CD4-positive, alpha-beta T cell (primary cell): ENCODE measurements at regions not wholly inside any gene's neighbourhood (a gene's known extent, or its start where the extent isn't known, plus 50 kb on each side); places are given as distances from the start of the nearest gene placed in this dataset.

ENCODE experiments used
- ATAC-seq: fragments of 200-7000 bp; cut with Tn5 transposase; one replicate; pipeline ENCODE4 v1.10.0; 2022; ENCODE audit warnings: mild to moderate bottlenecking; ENCODE audit not compliant: poor library complexity
- CTCF ChIA-PET: fragments of 350-600 bp; sonication (Branson Sonifier 250); formaldehyde crosslinking; loops from one replicate; lab custom pipeline; 2021; ENCODE audit warnings: antibody characterized with exemption, inconsistent platforms; lab: Charles Lee
- POLR2A ChIA-PET: fragments of 350-600 bp; sonication (Branson Sonifier 250); formaldehyde crosslinking; loops from one replicate; lab custom pipeline; 2021; ENCODE audit warnings: antibody characterized with exemption, inconsistent platforms; lab: Charles Lee
- DNase-seq, 14 experiments: peaks; one replicate each; pipeline ENCODE4 v3.0.0-alpha.2; 2013 to 2020; ENCODE audit warnings: mixed read lengths in 2 of 14
- H3K27ac ChIP-seq, 2 donors: one replicate each; pipeline versions ENCODE4 v1.5.1 to v1.7.0; 2013; ENCODE audit warnings: low read length in 2 of 2, low read depth in 1 of 2, mild to moderate bottlenecking in 1 of 2
- H3K27me3 ChIP-seq, 2 experiments: 1 replicate in 1 of 2; 2 replicates in 1 of 2; pipeline versions ENCODE4 v1.6.1 to v1.7.0; 2013; ENCODE audit warnings: low read length in 2 of 2, control low read depth in 1 of 2, mild to moderate bottlenecking in 1 of 2, moderate library complexity in 1 of 2; ENCODE audit not compliant: insufficient read depth in 2 of 2, control insufficient read depth in 1 of 2
- H3K36me3 ChIP-seq: one replicate; pipeline ENCODE4 v1.6.1; 2013; ENCODE audit warnings: low read length, control low read depth; ENCODE audit not compliant: insufficient read depth
- H3K4me1 ChIP-seq: one replicate; pipeline ENCODE4 v1.6.1; 2013; ENCODE audit warnings: low read length, control low read depth; ENCODE audit not compliant: insufficient read depth
- H3K4me3 ChIP-seq: one replicate; pipeline ENCODE4 v1.5.1; 2013; ENCODE audit warnings: mild to moderate bottlenecking, low read length, moderate library complexity
- H3K9me3 ChIP-seq, 2 experiments: 1 replicate in 1 of 2; 2 replicates in 1 of 2; pipeline versions ENCODE4 v1.6.1 to v1.7.0; 2013; ENCODE audit warnings: low read length in 2 of 2, mild to moderate bottlenecking in 2 of 2, control low read depth in 1 of 2, moderate library complexity in 1 of 2; ENCODE audit not compliant: control insufficient read depth in 1 of 2, insufficient read depth in 1 of 2
- H3K27ac Mint-ChIP-seq: one replicate; pipeline ENCODE4 v1.8.0; 2020; ENCODE audit warnings: mixed read lengths
- H3K27me3 Mint-ChIP-seq: one replicate; pipeline ENCODE4 v1.8.0; 2021; ENCODE audit warnings: mixed read lengths
- H3K36me3 Mint-ChIP-seq: one replicate; pipeline ENCODE4 v1.8.0; 2021; ENCODE audit warnings: low read depth, mixed read lengths
- H3K4me1 Mint-ChIP-seq: one replicate; pipeline ENCODE4 v1.8.0; 2021; ENCODE audit warnings: low read depth, mixed read lengths
- H3K4me3 Mint-ChIP-seq: one replicate; pipeline ENCODE4 v1.8.0; 2020; ENCODE audit warnings: mild to moderate bottlenecking, mixed read lengths
- H3K9me3 Mint-ChIP-seq: one replicate; pipeline ENCODE4 v1.8.0; 2020; ENCODE audit warnings: mixed read lengths
- intact Hi-C, 2 experiments: fragments of 100-400 bp; cut with DNase I in 1 of 2; cut with micrococcal nuclease in 1 of 2; formaldehyde crosslinking; loops; one replicate each; pipeline versions ENCODE4 v1.15.1 to v1.9.0; 2023 to 2025; cut with DNase I, micrococcal nuclease
- TF ChIP-seq, protein P1 (sequence below): fragments of 200-600 bp; IDR thresholded peaks from one replicate; pipeline ENCODE4 v1.8.0; 2022; ENCODE audit warnings: antibody characterized with exemption, mild to moderate bottlenecking

DNA sequence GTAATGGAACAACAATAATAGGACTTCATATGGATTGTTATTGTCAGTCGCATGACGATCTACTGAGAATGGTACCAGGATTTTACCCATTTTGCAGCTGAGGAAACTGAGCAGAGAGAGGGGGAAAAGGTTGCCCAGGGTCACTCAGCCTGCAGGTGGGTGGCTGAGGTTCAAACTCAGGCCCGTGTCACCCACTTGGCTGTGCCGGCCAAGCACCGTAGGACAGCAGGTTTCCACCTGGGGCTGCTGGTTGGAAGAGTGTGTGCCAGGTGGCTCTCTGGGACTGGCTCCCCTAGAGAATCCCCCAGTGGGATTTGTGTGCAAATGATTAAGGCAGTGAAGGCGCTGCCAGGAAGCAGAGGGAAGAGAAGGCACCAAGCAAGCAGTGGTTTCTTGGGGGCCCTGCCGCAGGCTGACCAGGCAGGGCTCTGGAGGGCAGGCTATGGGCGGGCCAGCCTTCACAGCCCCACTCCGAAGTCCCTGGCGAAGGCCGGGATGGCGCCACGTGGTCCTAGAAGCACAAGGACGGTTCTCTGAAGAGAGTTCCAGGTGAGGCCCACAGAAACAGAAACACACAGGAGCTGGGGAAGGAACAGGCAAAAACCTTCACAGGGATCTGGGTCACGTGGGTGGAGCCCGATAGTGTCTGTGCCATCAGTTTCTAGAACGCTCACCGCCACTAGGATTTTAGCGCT lies 163.5 kb downstream of the IRF8 start:
- POLR2A ChIA-PET = no interaction called here
- no peak overlapping the region for H3K27ac ChIP-seq
- Mint-ChIP-seq H3K4me3 (no peak overlapping the region), H3K27me3 (peaks cover 18% of the 10 kb centered on the region), H3K4me1 (no peaks in the 10 kb centered on the region), H3K36me3 (no peaks in the 10 kb centered on the region), H3K9me3 (no peaks in the 10 kb centered on the region), H3K27ac (no peak overlapping the region)
- H3K4me1 ChIP-seq = no peaks in the 10 kb centered on the region
- ATAC-seq = no peak
- H3K4me3 ChIP-seq = no peak overlapping the region
- intact Hi-C loops = no loop called here
- DNase-seq = no peak
- TF ChIP-seq, protein P1, sequence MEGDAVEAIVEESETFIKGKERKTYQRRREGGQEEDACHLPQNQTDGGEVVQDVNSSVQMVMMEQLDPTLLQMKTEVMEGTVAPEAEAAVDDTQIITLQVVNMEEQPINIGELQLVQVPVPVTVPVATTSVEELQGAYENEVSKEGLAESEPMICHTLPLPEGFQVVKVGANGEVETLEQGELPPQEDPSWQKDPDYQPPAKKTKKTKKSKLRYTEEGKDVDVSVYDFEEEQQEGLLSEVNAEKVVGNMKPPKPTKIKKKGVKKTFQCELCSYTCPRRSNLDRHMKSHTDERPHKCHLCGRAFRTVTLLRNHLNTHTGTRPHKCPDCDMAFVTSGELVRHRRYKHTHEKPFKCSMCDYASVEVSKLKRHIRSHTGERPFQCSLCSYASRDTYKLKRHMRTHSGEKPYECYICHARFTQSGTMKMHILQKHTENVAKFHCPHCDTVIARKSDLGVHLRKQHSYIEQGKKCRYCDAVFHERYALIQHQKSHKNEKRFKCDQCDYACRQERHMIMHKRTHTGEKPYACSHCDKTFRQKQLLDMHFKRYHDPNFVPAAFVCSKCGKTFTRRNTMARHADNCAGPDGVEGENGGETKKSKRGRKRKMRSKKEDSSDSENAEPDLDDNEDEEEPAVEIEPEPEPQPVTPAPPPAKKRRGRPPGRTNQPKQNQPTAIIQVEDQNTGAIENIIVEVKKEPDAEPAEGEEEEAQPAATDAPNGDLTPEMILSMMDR = no peak
- no peaks in the 10 kb centered on the region for H3K36me3 ChIP-seq
- H3K27me3 ChIP-seq = no peaks in the 10 kb centered on the region
- CTCF ChIA-PET = no interaction called here
- H3K9me3 ChIP-seq = no peaks in the 10 kb centered on the region

DNA sequence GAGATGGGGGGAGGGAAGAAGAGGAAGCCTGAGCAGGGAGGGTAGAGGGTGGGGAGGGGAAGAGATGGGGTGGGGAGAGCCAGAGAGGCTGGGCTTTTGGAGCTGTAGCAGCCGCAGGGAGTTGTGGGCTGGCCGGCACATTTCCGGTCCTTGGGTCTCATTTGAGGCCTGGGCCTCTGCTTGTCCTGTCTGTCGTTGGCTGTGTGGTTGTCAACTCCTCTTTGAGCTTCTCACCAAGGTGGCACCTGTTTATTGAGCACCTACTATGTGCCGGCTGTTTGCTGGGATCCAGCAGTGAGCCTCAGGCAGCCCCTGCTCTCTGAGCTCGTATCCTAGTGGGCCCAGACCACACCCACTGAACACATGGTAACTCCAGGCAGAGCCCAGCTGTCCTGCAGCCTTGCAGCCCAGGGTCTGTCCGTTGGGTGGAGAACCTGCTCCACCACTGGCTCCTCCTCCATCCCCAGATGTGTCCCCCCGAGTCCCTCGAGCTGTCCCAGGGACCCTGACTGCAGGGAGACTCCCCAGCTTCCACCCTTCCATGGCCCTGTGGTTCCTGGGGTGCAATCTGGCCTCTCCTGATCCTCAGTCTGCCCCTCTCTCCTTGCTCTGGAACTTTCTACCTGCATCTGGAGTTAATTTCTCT lies 164.9 kb downstream of the IRF8 start:
- no peaks in the 10 kb centered on the region for H3K4me1 Mint-ChIP-seq
- POLR2A ChIA-PET = no interaction called here
- CTCF ChIA-PET = no interaction called here
- H3K27me3 Mint-ChIP-seq = peaks cover 14% of the 10 kb centered on the region
- TF ChIP-seq, protein P1 = no peak
- no peaks in the 10 kb centered on the region for H3K9me3 Mint-ChIP-seq
- Histone ChIP-seq H3K4me1 (no peaks in the 10 kb centered on the region), H3K27ac (no peak overlapping the region), H3K36me3 (no peaks in the 10 kb centered on the region), H3K4me3 (no peak overlapping the region), H3K9me3 (no peaks in the 10 kb centered on the region), H3K27me3 (peaks cover 3 to 6% of the 10 kb centered on the region in 2 experiments)
- no peaks in the 10 kb centered on the region for H3K36me3 Mint-ChIP-seq
- ATAC-seq (no peak), DNase-seq (no peak)
- intact Hi-C loops = no loop called here
- no peak overlapping the region for H3K27ac Mint-ChIP-seq
- H3K4me3 Mint-ChIP-seq = no peak overlapping the region

DNA sequence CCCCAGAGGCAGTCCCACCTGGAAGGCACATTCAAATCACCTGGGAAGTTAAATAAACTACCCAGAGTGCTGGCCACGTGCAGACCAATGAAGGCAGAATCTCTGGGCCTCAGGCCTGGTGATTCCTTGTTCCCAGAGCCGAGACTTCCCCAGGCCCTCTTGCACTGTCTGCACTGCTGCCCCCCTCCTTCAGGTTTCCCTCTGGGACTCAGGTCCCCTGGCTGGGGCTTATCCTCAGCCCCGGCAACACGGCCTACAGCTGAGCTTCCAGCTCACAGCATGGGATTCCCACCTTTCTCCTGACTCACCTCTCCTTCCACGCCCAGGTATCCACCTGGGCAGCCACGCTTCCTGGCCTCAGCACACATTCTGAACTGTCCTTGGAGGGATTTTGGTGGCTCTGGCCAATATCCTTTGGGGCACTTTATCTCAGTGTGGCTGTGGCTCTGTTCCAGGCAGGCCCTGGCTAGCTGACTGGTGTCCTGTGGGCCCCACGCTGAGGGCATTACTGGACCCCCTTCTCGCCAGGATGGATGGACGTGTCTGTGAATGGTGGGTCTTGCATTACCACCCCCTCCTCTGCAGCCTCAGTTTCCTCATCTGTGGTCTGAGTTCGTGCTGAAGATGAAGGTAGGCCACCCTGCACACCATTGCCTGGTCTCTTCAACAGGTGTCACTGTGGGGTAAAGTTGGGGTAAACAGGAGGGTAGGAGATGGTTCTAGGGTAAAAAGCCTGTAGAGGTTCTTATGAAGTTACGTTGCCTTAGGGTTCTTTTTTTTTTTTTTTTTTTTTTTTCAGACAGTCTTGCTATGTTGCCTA lies 165.7 kb downstream of the IRF8 start:
- no peak for ATAC-seq
- ChIA-PET POLR2A (no interaction called here), CTCF (interaction anchor here (0.6 kb wide), 1 partner anchor 807 kb away, joined by 3 read pairs; no protein-coding TSS in a partner anchor)
- Mint-ChIP-seq H3K9me3 (no peaks in the 10 kb centered on the region), H3K4me1 (no peaks in the 10 kb centered on the region), H3K27me3 (peaks cover 15% of the 10 kb centered on the region), H3K36me3 (no peaks in the 10 kb centered on the region), H3K4me3 (no peak overlapping the region), H3K27ac (no peak overlapping the region)
- DNase-seq = no peak
- Histone ChIP-seq H3K4me3 (no peak overlapping the region), H3K4me1 (no peaks in the 10 kb centered on the region), H3K36me3 (no peaks in the 10 kb centered on the region), H3K9me3 (no peaks in the 10 kb centered on the region), H3K27ac (no peak overlapping the region), H3K27me3 (peaks cover 3 to 6% of the 10 kb centered on the region in 2 experiments)
- intact Hi-C loops = no loop called here
- TF ChIP-seq, protein P1 = no peak
